Gastrocnemius medialis (tissue), 4 donors: ENCODE measurements at regions not wholly inside any gene's neighbourhood (a gene's known extent, or its start where the extent isn't known, plus 50 kb on each side); places are given as distances from the start of the nearest gene placed in this dataset.

Source experiments
- ATAC-seq, 2 donors: fragments of 150-250 bp; one replicate each; pipeline ENCODE4 v1.9.1; 2016
- DNase-seq, 2 donors: peaks; one replicate each; pipeline ENCODE4 v3.0.0-alpha.2; 2019
- H3K27ac ChIP-seq, 4 donors: fragments of 200-600 bp; sonication (generic); 1 replicate in 1 of 4; 2 replicates in 3 of 4; pipeline ENCODE4 v1.5.1; 2016 to 2018; ENCODE audit warnings: mild to moderate bottlenecking in 2 of 4, moderate library complexity in 1 of 4
- H3K27me3 ChIP-seq, 3 donors: fragments of 200-600 bp; sonication (generic) in 2 of 3; 1 replicate in 1 of 3; 2 replicates in 2 of 3; pipeline versions ENCODE4 v1.5.1 to v1.6.0; 2016 to 2019; ENCODE audit warnings: mild to moderate bottlenecking in 1 of 3, moderate library complexity in 1 of 3
- H3K36me3 ChIP-seq, 2 donors: fragments of 200-600 bp; sonication (generic) in 1 of 2; one replicate each; pipeline ENCODE4 v1.5.1; 2017 to 2018
- H3K4me1 ChIP-seq, 2 donors: fragments of 200-600 bp; sonication (generic) in 1 of 2; one replicate each; pipeline ENCODE4 v1.5.1; 2016 to 2017; ENCODE audit warnings: mild to moderate bottlenecking in 2 of 2
- H3K4me3 ChIP-seq, 4 donors: fragments of 200-600 bp; sonication (generic) in 3 of 4; 1 replicate in 1 of 4; 2 replicates in 3 of 4; pipeline ENCODE4 v1.5.1; 2016 to 2019; ENCODE audit warnings: mild to moderate bottlenecking in 2 of 4
- H3K9me3 ChIP-seq, 3 donors: fragments of 200-600 bp; sonication (generic) in 2 of 3; 1 replicate in 1 of 3; 2 replicates in 2 of 3; pipeline ENCODE4 v1.5.1; 2016 to 2019
- CTCF ChIP-seq, 5 experiments: fragments of 450-650 bp in 3 of 5; fragments of 200-600 bp in 2 of 5; sonication (generic) in 2 of 5; IDR thresholded peaks in 4 of 5; conservative IDR thresholded peaks in 1 of 5; 1 replicate in 4 of 5; 2 replicates in 1 of 5; pipeline ENCODE4 v1.5.1; 2016 to 2019; ENCODE audit warnings: antibody characterized with exemption in 5 of 5, mild to moderate bottlenecking in 3 of 5, moderate library complexity in 3 of 5
- POLR2A ChIP-seq, 2 donors: fragments of 450-650 bp; IDR thresholded peaks; one replicate each; pipeline ENCODE4 v1.6.1; 2017; ENCODE audit warnings: antibody characterized with exemption in 2 of 2, mild to moderate bottlenecking in 2 of 2, moderate library complexity in 2 of 2
- in situ Hi-C, 4 donors: fragments of 200-750 bp; cut with MboI; loops; one replicate each; pipeline versions ENCODE4 v1.15.0 to v1.8.0; 2017; ENCODE audit warnings: low sequenced_read_pairs in 4 of 4
- intact Hi-C: fragments of 100-400 bp; cut with DNase I; formaldehyde crosslinking; loops from one replicate; pipeline ENCODE4 v1.15.1; 2023; ENCODE audit warnings: low total_unique reads

- ATAC-seq: no peak
- H3K4me1 ChIP-seq: no peaks in the 10 kb centered on the region
- H3K36me3 ChIP-seq: no peaks in the 10 kb centered on the region
- TF ChIP-seq CTCF (IDR thresholded peaks at IDR 0.05 in 4 of 5, conservative IDR thresholded peaks at IDR 0.05 in 1 of 5) (no peak), POLR2A (IDR thresholded peaks at IDR 0.05) (no peak)
- intact Hi-C loops: no loop called here
- no peak for DNase-seq
- no peak overlapping the region for H3K27ac ChIP-seq
- H3K9me3 ChIP-seq: peaks cover 0 to 5% (median 0%) of the 10 kb centered on the region in 3 donors
- no peak overlapping the region for H3K4me3 ChIP-seq
- in situ Hi-C loops: no loop called here
- H3K27me3 ChIP-seq: no peaks in the 10 kb centered on the region
These were observed 114.8 kb upstream of the THSD7A start for GRCh38 chr7:11946794-11947193.

GRCh38 chr7:11950281-11950680 is 118.3 kb upstream of the THSD7A start:
- no peak for DNase-seq

GRCh38 chr7:11950942-11951341 is 118.9 kb upstream of the THSD7A start:
- ATAC-seq (no peak), DNase-seq (no peak)
- no peaks in the 10 kb centered on the region for H3K27me3 ChIP-seq
- no peaks in the 10 kb centered on the region for H3K9me3 ChIP-seq
- H3K4me1 ChIP-seq: no peaks in the 10 kb centered on the region
- H3K27ac ChIP-seq: no peak overlapping the region
- no peak overlapping the region for H3K4me3 ChIP-seq
- intact Hi-C loops: no loop called here
- in situ Hi-C loops: no loop called here
- TF ChIP-seq CTCF (IDR thresholded peaks at IDR 0.05 in 4 of 5, conservative IDR thresholded peaks at IDR 0.05 in 1 of 5): no peak
- no peak for TF ChIP-seq POLR2A (IDR thresholded peaks at IDR 0.05)
- H3K36me3 ChIP-seq: no peaks in the 10 kb centered on the region

More at GRCh38 chr7:11950281-11950680, 118.3 kb upstream of the THSD7A start:
- Histone ChIP-seq H3K27ac (no peak overlapping the region), H3K4me1 (no peaks in the 10 kb centered on the region), H3K9me3 (peaks cover 0 to 2% (median 0%) of the 10 kb centered on the region in 3 donors), H3K4me3 (no peak overlapping the region), H3K27me3 (no peaks in the 10 kb centered on the region), H3K36me3 (no peaks in the 10 kb centered on the region)
- intact Hi-C loops (no loop called here), in situ Hi-C loops (no loop called here)
- no peak for ATAC-seq
- TF ChIP-seq CTCF (IDR thresholded peaks at IDR 0.05 in 4 of 5, conservative IDR thresholded peaks at IDR 0.05 in 1 of 5): no peak

GRCh38 chr7:11951909-11952308 is 119.9 kb upstream of the THSD7A start:
- intact Hi-C loops (no loop called here), in situ Hi-C loops (no loop called here)
- Histone ChIP-seq H3K27ac (no peak overlapping the region), H3K4me1 (no peaks in the 10 kb centered on the region), H3K4me3 (no peak overlapping the region), H3K27me3 (no peaks in the 10 kb centered on the region), H3K9me3 (no peaks in the 10 kb centered on the region), H3K36me3 (no peaks in the 10 kb centered on the region)
- no peak for ATAC-seq
- DNase-seq: no peak
- TF ChIP-seq POLR2A (IDR thresholded peaks at IDR 0.05): no peak
- TF ChIP-seq CTCF (IDR thresholded peaks at IDR 0.05 in 4 of 5, conservative IDR thresholded peaks at IDR 0.05 in 1 of 5): no peak

GRCh38 chr7:11952972-11953371 is 121.0 kb upstream of the THSD7A start:
- no peaks in the 10 kb centered on the region for H3K9me3 ChIP-seq
- ATAC-seq: no peak
- intact Hi-C loops: no loop called here

More at GRCh38 chr7:11952972-11953371, 121.0 kb upstream of the THSD7A start:
- Histone ChIP-seq H3K4me1 (no peaks in the 10 kb centered on the region), H3K27me3 (no peaks in the 10 kb centered on the region), H3K36me3 (no peaks in the 10 kb centered on the region), H3K4me3 (no peak overlapping the region), H3K27ac (no peak overlapping the region)
- in situ Hi-C loops: no loop called here
- TF ChIP-seq CTCF (IDR thresholded peaks at IDR 0.05 in 4 of 5, conservative IDR thresholded peaks at IDR 0.05 in 1 of 5) (no peak), POLR2A (IDR thresholded peaks at IDR 0.05) (no peak)
- DNase-seq: no peak
